NCI-H2227 treated with DMSO at 0.1 percent for 48 hours (cell line): ENCODE measurements at regions not wholly inside any gene's neighbourhood (a gene's known extent, or its start where the extent isn't known, plus 50 kb on each side); places are given as distances from the start of the nearest gene placed in this dataset.

Experiments
- DNase-seq: peaks from one replicate; lab custom pipeline; 2025; lab: John Stamatoyannopoulos, UW

DNA sequence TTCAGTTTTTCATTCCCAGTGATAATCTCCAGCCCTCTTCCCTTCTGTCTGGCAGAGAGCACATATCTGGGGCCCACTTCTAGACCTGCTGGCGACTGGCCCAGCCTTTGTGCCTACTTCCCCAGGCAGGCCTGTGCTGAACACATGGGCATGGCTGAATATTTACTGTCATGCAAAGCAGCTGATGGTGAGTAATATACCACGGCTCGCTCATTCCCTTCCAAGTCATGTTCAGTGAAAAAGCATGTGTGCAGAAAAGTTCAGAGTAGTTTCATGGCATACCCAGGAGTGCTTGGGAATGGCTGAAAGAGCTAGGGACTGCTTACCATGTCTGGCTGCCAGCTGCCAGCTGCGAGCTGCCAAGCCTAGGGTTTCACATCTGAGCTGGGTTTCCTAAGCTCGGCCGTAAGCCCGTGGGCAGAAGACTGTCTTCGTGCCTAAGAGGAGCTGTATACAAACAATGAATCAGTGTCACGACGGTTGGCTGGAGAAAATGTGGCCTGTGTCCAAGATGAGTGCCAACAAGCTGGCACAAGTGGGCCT is 179.9 kb upstream of the PELI2 start:
- no peak for DNase-seq

DNA sequence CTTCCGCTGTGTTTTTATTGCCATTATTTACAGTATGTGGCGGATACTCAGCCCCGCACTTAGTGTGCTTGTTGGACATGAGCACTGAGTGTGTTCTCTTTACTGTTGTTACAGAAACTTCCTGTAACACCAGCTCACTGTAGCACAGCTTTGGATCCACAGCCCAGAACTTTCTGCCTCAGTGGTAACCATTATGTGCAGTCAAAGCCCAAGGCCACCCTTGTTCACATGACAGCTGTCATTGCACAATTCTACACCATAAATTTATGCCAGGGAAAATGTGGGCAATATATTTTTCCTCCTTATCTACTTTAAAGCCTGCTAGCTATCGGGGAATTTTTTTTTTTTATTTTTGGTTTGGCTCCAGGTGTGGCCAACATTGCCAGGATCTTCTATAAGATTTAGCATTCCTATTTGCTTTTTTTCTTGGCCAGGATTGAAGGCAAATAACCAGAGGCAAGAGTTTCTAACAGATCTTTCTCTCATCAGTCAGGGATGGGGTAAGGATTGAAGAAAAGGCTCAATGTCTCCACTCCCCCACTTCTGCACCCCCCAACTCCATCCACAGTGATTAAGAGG is 176.0 kb upstream of the PELI2 start:
- DNase-seq = no peak

DNA sequence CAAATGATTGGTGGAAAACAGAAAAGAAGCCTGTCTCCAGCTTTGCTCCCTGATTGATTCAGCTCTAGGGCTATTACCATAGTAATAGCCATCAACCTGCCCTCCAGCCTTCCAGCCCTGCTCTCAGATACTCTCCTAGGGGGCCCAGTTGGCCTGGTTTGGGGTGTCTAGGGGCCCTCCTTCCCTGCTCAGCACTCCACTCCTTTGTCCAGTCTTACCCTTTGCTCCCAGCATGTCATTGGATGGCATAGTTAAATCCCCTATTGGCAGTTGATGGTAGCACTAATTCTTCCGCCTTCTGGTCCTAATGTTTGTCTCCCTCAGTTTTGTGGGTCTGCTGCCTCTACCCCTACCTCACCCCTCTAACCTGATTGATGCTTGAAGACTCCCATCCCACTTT is 175.4 kb upstream of the PELI2 start:
- DNase-seq = no peak

DNA sequence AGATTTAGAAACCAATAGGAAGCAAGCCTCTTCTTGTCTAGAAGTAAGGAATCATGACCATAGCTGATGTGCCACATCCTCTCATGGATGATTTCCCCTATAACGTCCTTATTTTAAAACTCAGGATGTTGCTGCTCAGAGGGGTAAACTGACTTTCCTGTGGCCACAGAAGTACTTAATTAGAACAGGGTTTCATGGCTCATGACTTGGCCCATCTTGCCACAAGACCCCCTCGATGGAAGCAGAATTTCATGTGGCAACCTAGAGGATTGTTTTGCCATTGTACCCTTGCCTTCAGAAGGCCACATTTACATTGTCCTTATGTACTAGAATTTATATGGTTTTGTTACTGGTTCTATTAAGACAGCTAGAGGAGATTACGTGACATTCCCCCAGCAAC is 173.5 kb upstream of the PELI2 start:
- no peak for DNase-seq

DNA sequence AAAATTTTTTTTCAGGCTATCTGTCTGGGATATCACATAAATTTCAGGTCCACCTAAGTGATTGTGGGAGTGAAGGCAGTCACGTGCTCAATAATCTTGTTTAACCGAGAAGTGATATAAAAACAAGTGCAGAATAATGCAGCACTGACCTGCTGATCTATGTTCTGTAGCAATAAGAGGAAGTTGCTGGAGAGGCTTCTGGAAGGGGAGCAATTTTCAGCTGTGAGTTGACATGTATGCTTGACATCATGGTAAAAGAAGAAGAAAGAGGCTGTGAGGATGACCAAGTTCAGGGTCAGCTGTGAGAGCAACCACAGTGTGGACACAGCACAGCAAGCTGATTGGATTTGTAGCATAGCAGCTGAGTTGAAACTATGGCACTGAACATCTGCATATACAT is 172.0 kb upstream of the PELI2 start:
- DNase-seq = no peak

DNA sequence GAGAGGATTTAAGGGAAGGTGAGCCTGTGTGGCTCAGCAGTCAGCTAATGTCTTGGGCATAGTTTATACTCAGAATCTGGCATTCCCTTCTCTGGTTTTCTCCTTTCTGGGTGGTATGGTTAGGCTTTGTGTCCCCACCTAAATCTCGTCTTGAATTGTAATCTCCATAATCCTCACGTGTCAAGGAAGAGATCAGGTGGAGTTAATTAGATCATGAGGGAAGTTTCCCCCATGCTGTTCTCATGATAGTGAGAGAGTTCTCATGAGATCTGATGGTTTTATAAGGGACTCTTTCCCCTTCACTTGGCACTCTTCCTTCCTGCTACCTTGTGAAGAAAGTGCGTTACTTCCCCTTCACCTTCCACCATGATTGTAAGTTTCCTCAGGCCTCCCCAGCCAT is 169.8 kb upstream of the PELI2 start:
- DNase-seq = no peak

DNA sequence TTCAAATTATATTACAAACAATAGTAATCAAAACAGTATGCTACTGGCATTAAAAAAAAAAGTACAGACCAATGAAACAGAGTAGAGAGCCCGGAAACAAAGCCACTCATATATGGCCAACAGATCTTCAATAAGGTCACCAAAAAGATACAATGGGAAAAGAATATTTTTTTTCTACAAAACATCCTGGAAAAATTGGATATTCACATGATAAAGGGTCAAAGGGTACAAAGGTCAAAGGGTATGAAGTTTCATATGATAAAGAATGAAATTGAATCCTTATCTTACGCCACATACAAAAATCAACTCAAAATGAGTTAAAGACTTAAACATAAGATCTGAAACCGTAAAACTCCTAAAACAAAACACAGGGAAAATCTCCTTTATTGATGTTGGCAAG is 168.5 kb upstream of the PELI2 start:
- no peak for DNase-seq

DNA sequence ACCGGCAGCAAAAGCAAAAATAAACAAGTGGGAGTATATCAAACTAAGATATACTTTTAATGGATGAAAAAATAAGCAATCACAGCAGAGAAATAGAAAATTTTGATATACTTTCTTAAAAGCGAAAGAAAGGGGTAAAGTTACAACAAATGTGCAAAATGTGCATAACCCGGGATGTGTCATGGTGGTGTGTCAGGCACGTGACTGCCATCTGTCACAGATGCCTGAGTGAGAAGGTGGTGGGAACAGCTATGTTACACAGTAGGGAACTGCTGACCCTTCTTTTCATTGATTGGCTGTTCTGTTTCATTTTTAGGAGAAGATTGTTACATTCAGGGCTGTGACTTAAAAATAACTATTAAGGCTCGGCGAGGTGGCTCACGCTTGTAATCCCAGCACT is 168.1 kb upstream of the PELI2 start:
- no peak for DNase-seq

DNA sequence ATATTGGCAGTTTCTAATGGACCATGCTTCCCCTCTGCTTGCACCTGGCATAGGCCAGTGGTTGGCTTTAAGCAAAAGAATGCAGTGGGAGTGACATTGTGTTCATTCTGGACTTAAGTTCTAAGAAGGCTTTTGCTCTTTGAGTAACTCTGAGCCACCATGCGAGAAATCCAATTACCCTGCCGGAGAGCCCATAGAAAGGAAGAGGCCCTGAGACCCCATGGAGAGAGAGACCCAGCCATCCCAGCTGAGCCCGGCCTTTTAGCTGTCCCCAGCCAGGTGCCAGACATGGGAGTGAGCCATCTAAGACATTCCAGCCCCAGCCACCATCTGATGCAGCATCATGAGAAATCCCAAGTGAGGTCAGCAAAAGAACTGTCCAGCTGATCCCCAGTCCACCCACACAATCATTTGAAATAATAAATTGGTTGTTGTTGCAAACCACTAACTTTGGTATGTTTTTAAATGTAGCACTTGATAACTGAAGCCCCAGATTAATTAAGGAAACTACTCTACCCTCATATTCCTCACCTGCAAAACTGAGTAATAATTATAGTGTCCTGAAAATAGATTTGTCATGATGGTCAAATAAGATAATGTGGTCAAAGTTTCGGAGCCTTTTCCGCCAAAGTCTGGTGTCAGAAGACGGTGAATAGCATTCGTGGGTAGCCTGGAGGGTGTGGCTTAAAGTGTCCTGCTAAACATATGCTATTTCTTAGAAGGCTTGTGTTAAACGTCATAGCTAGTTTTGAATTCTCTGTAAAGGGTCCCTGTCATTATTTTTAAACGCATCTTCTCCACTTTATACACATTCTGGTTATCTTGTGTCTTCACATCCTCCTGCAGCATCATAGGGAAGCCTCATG is 166.6 kb upstream of the PELI2 start:
- DNase-seq = no peak

DNA sequence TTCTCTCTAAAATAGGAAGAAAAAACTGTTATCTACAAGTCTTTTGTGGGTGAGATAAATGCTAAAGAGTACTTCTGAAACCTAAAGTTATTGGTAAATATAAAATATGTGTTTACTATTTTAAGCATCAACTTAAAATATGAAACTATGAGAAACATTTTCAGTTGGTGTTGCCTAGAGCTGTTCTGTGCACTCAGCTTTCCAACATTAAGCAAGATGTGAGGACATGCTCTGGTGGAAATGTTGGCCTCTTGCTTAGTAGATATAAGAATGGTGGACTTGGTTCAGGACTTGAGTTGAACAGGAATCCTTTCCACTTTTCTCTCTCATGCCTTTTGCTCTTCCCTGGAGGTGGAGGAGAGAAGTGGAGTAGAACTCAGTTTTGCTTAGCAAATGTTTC is 164.1 kb upstream of the PELI2 start:
- DNase-seq = no peak

DNA sequence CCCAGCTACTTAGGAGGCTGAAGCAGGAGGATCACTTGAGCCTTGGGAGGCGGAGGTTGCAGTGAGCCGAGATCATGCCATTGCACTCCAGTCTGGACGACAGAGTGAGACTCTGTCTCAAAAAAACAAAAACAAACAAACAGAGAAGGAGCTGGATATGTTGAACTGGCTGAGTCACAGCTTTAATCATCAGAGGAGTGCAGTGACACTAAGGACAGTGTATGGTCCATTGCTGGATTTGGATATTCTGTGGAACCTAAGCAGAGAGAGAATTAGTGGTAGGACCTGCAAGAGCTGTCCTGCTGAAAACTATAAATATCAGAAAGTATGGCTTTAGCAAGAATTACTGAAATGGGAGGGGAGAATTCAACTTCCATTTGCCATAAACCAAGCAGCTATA is 163.0 kb upstream of the PELI2 start:
- no peak for DNase-seq

DNA sequence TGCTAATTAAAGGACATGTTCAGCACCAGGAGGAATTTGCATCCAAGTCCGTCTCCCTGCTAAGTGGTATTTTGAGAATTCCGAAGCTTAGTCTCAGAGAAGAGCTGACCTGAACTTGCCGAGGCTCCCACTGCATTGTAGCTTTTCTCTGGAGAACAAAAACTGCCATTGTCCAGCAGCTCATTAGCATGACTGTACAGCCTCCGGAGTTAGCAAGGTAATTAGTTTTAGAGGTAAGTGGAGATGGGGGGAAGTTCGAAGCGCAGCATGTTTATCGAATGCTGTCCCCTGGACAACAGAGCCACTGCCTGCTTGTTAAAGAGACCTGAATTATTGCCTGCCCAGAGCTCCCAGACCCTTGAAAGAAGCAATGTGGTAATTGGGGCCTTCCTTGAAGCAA is 160.3 kb upstream of the PELI2 start:
- peak; percentile 75 for DNase-seq

DNA sequence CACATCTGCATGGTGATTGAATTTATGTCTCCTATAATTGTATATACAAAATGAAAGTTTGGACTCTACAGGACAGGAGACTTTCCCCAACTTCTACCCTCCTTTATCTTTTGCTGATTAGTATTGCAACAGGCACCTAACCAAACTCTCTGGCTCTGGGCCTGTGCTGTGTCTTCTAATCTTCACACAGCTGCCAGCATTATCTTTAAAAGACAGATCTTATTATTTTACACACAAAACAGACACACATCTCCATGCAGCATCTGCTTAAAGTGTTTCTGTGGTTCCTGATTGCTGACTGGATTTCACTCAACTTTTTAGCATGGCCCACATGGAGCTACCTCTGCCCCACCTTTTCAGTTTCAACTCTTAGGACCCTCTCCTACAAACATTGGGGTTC is 154.9 kb upstream of the PELI2 start:
- no peak for DNase-seq

DNA sequence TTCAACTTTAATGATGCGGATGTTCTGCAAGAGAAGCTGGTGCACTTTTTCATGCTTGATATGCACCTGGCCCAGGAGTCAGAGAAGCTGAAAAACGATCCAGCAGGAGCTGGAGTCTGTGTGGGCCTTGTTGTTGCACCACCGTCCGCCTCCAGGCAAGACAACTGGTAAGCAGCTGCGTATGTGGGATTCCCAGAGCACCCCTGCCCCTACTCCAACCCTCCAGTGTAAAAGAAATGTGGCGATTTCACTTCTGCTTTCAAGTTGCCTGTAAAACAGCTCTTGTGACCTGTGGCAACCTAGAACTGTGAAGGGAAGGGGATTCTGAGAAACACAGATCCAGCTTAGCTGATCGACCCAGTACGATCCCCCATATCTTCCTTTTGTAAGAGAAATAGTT is 154.1 kb upstream of the PELI2 start:
- no peak for DNase-seq

DNA sequence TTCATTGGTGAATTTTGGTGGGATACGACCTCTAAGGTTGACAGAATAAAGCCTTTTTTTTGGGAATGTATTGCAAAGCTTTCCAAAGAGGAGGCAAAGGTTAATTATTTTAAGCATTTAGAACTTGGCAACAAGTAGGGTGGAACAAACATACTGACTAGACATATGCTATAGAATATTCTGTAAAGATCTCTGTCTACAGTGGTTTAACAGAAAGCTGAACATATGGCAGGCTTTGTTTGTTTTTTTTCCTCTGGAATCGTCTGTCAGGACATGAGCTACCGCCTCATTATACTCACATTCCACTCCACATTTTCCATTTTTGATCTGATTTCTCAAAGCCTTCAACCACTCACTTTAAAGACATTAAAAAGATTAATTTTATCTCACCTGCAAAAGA is 153.4 kb upstream of the PELI2 start:
- DNase-seq = no peak

DNA sequence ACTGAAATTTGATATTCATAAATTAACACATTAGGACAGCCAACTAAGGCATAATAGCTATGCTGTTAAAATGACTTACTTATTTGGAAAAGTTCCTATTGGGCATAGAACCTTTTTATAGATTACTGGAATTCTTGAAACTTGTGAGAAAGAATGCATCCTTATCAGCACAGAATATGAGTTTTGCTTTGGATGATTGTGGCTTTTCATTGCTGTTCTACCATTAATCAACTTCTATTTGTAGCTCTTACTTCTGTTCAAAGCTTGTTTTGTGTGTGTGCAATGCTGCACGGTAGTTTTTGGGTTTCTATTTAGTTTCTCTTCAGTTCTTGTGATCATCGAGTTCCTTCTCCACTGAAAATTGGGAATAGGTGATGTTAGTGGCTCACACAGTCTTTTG is 152.4 kb upstream of the PELI2 start:
- DNase-seq = no peak

DNA sequence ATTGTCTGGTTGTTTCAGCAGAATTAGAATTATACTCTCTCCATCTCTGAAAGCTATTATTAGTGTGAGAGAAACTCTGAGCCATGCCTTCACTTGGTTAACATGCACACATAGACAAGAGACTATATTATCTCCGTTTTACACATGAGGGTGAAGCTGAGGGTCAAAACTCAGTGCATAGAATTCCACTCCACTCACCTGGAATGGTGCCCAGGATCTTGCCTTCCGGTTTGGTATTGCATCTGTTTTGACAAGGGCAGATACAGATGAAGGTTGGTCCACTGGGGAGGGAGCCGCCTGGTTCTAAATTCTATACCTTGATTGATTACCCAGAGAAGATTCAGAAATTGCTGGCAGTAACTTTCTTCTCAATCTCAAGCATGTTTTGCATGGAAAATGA is 149.5 kb upstream of the PELI2 start:
- no peak for DNase-seq

DNA sequence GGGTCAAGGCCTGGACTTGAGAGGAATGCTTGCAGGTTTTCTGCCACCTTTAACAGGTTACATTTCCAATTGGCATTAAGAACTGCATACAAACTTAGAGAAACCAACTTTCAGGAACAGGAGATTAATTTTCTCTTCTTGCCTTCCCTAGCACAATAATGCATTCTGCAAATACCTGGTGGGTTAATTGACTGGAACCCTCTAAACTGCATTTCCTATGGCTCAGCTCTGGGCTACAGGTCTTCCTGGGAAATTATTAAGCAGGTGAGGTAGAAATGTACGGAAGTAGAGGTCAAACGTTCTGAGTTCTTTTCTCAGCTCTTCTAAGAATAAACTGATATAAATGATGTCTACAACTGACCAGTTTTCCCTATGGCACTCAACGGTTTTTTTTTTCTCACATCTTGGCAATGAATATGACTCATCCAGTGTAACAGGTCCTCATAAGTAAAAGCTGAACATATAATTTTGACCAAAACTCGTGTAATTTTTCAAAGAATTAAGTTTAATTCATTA is 144.9 kb upstream of the PELI2 start:
- no peak for DNase-seq

DNA sequence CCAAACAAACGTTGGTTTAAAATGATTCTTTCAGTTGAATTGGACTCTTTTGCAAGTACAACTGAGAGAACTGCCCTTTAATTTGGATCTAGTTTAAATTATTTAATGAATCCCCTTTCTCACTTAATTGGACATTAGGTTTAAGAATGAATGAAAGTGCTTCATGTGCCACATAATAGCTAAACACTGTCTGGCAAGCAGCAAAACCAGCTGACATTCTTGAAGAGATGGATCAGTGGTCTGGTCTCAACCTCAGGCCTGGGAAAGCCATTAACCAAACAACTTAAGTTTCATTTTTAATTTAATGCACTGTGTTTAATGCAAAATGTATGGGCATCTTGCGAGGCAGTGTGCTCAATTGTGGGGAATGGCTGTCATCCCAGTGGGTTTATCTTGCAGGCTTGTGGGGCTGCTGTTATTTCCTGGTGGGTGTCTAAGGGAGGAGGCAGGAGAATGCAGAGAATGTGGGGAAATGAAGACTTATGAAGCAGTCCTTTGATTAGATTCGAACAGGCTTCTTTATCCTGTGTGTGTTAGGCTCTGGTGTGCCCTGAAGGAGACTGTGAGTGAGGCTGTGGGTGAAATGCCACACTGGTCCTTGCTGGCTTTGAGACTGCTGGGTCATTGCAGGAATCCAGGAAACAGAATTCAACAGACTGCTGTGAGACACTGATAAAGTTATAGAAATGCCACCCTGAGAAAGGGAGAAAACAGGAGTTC is 144.1 kb upstream of the PELI2 start:
- DNase-seq = no peak

DNA sequence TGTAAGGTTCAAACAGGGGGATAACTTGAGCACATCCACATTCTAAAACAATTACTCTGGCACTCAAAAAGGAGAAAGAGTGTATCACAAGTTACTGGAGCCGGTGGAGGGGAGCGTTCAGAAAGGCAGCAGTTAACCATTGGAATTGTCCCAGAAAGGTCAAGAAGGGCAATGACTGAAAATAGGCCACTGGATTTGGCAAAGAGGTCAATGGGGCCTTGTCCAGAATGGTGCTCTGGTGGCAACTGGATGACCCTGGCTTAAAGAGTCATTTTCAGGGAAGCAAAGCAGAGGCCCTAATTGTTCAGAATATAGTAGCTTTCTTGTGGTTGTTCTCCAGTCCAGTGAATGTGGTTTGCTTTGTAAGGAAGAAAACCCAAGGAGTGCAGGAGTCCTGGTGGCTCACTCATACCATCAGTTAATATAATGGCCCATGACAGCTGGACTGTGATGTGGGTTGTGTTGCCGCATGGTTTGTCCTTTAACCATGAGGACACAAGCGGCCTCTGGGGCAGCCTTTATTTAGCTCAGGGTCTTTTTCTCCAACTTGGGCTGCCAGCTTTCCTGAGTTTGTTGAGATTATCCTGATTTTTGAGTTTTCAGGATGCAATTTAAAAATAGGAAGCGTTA is 142.8 kb upstream of the PELI2 start:
- DNase-seq = no peak

DNA sequence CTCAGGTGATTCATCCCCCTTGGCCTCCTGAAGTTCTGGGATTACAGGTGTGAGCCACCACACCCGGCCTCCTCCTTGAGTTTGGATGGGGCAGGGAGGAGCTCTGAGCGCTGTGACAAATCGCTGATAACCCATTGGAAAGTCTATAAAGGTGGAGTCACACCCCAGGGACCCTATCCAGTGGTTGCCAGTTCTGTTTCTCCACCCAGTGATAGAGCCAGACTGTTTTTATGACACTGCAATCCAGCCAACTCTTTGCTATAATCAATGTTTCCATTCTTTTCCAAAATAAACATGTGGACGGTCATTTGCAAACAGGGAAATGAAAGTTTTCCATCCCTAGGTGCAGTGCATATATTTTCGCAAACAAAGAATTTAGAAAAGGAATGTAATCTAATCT is 142.0 kb upstream of the PELI2 start:
- DNase-seq = no peak

DNA sequence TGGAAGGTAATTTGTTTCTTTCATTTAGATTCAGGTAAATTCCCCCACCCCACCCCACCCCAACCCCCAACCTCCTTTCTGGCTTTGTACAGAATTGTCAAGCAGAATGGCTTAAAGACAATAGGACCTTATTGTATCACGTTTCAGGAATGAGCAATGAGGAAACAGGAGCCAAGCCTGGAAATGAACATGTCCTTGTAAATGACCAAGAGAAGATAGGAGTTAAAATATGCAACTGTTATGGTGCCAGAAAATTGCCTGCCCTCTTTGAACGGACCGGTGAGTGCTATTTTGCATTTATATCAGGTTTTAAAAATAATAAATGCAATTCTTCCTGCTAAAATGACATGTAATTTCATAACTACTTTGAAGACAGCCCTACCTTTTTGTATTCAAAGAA is 141.6 kb upstream of the PELI2 start:
- no peak for DNase-seq
